Stimulated activated CD4-positive, alpha-beta T cell treated with anti-CD3 and anti-CD28 coated beads, Interleukin-15, amount 100 ng/mL, for 24 hours (primary cell): ENCODE measurements at regions not wholly inside any gene's neighbourhood (a gene's known extent, or its start where the extent isn't known, plus 50 kb on each side); places are given as distances from the start of the nearest gene placed in this dataset.
A peak's percentile ranks its signal among the peaks of the same experiment; 100 is the strongest.

Source experiments
- DNase-seq: peaks from one replicate; pipeline ENCODE4 v3.0.0-alpha.2; 2020

DNA sequence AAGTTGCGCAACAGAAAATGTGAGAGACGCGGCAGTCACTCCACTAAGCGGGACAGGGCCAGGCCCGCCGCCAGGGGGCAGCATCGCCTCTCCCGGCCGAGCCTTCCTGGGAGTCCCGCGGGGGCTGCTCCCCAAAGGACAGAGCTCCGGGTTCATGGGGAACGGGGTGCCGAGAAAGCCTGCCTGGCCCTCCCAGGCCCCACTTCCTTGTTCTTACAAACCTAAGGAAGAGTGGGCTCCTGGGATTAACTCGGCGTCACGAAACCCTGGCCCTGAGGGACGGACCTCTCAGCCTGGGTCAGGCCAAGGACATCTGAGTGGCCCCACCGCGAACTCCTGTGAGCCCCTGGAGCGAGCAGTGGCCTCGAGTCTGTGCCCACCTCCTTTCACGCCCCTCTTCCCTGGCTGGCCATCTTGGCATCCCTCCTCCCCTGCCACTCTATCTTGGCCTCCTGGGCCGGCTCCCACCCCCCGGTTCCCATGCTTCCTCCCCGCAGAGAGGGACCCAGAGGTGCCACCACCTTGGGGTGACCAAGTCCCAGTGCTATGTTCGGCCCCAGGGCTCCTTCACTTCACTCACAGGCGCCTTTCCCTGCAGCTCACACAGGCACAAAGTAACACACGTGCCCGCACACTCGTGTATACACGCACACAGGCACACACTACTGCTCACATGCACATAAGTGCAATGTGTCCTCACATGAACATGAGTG is 99.9 kb upstream of the FGF3 start:
- peak; percentile 82 for DNase-seq

DNA sequence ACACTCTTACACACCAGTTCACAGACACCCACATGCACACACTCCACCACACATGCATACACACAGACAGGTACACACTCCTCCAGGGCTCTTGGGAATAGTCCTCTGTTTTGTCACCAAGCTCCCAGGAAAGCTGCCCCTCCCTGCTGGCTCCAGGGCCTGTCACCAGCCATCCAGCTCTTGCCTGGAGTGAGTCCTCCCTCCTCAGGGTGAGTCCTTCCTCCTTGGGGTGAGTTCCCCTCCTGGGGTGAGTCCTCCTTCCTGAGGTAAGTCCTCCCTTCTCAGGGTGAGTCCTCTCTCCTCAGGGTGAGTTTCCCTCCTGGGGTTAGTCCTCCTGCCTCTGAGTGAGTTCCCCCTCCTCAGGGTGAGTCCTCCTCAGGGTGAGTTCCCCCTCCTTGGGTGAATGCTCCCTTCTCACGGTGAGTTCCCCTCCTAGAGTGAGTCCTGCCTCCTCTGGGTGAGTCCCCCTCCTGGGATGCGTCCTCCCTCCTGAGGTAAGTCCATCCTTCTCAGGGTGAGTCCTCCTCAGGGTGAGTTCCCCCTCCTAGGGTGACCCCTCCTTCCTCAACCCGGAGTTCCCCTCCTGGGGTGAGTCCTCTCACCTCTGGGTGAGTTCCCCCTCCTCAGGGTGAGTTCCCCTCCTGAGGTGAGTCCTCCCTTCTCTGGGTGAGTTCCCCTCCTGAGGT is 100.6 kb upstream of the FGF3 start:
- no peak for DNase-seq

DNA sequence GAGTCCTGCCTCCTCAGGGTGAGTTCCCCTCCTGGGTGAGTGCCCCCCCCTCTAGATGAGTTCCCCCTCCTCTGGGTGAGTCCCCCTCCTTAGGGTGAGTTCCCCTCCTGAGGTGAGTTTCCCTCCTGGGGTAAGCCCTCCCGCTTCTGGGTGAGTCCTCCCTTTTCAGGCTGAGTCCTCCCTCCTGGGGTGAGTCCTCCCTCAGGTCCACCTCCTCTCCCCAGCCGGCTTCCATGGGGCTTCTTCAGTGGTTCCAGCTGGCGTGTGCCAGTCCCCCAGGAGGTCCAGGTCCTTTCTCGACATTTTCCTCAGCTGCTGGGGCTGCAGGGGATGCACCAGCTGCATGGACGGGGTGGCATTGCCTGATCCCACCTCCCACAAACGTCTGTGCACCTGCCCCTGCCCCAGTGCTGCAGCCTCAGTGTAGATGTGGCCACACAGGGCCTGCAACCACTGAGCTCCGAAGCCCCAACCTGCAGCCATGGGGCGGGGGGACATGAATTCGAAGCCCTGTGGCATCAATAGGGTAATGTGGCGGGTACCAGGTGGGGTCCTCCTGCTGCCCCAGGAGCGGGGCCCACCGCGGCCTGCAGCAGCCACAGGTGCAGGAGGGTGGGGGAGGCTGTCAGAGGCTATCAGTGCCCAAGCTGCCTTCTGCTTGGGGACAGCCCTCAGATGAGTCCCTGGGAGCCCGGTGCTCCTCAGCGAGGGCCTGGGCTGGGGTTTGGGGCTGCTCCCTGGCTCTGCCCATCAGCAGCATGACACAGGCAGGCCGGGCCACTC is 101.3 kb upstream of the FGF3 start:
- DNase-seq: no peak

- no peak for DNase-seq
Observed at GRCh38 chr11:69921128-69922014, 102.2 kb upstream of the FGF3 start.

DNA sequence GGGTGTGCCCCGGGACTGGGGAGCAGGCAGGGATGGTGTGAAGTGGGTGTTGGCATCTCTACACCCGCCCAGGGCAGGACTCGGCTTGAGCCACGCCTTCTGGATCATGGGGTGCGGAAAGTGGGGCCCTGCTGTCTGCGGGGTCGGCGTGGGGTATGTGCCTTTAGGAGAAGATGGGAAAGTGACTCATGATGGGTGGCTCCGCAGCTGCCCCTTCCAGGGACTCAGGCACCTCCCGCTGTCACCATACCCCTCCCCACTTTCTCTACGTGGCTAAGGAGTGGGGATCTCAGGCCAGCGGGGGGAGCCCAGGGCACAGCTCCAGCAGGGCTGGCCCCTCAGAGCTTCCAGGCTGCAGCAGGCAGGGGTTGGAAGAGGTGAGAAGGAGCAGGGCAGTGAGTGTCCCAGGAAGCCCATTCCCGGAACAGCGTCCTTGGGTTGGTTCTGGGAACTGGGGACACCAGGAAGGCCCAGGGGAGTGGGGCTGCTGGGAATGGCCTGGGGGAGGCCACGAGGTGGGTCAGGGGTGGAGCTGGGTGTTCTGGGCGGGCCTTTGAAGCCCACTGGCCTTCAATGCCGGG is 102.9 kb upstream of the FGF3 start:
- no peak for DNase-seq

GRCh38 chr11:69922596-69923111 is 103.4 kb upstream of the FGF3 start:
- DNase-seq: no peak

DNA sequence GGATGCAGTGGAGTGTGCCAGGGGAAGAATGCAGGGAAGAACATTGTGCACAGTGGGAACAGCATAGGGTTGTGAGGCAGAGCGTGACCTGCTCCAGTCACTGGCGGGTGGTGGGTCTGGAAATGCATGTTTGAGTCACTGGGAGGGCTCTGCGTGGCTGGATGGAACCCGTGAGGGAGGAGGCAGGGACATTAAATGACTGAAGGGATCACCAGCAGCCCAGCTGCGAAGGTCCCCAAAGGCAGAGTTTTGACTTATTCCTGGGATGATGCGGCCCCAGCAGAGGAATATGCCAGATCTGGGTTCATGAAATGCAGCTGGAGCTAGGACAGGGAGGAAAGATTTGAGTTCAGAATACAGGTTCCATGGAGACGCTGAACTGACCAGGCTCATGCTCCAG is 104.0 kb upstream of the FGF3 start:
- no peak for DNase-seq

DNA sequence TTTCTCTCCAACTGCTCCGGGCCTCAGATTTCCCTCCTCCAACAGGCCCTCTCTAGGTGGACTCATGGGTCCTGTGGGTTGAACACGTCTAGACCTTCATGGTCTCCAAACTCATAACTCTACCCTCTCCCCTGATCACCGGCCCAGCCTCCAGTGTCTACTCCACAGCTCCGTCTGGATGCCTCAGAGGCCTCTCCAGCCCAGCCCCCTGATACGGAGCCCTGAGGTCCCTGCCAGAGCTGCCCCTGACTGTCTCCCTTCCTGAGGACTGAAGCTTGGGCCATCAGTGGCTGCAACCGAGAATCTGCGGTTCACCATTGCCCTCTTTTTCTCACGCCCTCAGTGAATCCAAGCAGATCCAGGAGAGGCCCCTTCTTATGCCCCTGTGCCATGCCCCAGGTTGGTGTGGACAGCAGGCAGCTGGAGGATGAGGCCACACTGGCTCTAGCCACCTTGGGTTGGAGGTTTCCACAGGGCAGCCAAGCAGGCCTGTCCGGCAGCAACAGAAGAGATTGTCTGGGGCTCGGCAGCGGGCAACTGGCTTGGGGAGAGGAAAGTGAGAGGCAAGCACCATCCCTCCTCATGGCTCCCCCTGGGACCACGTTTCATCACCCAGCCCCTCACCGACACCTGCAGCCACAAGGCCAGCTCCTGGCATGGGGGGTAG is 104.6 kb upstream of the FGF3 start:
- no peak for DNase-seq

DNA sequence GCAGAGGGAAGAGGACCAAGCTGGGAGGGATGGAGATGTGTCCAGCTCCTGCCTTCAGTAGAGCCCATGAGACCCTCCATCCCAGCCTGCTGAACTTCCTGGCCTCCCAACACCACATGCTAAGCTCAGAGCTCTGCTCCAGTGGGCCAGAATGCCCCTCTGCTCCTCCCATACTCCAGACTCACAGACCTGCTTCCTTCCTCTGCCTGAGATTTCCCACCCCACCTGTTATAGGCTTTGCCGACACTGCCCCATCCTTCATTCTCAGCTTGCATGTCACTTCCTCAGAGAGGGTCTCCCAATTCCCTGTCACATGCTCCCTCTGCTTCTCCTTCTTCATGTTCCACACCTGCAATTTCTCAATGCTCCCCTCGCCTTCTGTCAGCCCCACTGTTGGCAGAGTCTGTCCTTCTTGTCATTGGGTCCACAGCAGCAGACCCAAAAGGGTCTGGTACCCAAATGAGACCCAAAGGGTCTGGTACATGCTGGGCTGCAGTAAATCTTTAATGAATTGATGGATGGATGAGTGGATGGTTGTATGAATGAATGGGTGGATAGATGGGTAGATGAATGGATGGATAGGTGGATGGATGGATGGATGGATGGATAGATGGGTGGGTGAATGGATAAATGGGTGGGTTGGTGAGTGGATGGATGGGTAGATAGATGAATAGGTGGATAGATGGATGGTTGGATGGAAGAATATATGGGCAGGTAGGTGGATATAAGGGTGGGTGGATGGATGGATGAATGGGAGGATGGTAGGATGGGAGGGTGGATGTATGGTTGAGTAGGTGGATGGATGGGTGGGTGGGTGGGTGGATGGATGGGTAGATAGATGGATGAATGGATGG is 105.3 kb upstream of the FGF3 start:
- DNase-seq: no peak

DNA sequence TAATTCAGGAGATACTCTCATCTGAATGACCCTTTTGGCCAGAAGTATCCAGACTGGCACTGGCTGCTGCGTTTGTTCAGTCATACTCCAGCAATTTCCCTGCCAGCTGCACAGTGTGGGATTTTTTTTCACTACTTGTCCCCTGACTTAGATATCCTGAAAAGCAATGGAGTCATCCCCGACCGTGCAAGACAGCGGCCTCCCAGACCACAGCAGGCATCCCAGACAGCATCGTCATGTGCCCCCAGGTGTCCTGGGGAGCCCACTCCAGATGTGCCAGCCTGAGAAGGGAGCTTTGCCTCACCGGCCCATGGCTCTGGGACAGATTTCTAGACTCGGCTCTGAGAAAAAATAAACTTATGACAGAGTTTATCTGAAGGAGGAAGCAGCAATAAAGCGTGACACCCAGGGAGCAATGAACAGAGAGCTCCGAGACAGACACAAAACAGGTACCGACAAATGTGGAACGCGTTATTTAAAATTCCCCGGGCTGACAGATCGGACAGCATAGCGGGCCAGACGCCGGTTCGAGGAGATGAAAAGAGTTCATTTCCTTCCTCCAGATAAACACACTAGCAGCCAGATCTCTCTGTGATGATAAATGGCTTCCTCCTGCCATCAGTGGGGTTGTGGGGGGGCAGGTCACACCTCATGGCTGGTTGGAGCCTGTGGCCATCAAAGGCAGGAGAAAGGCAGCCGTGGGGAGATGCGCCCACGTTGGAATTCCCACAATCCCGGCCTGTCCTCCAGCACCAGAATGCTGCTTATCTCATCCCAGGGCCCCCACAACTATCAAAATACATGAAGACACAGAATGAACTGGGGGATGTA is 106.4 kb upstream of the FGF3 start:
- no peak for DNase-seq

DNA sequence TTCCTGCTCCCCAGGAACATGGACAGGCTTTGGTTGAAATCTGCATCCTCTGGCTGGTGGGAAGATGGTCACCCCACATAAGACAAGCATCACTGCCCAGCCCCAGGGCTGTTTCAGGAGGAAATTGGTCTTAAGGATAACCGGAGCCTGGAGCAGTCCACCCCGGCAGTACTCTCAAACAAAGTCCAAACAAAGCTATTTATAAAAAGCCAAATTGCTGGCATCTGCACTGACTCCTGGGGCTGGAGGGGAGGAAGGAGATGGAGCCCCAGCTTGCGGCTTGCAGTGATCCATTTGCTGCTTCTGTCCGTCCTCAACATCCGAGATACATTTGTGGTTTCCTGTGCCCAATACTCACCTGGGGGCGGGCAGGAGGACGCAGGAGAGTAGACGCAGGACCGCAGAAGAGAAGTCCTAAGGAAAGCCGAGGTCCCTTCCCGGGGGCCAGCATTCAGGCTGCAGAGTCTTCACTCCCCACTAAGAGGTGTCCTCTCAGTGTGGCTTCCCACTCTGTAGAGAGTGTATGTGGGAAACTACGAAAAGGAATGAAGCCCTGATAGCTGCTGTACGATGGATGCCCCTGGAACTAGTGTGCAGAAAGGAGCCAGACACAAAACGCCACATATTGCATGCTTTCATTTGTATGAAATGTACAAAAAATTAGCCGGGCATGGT is 107.3 kb upstream of the FGF3 start:
- DNase-seq: no peak

GRCh38 chr11:69928121-69928520 is 108.9 kb upstream of the FGF3 start:
- no peak for DNase-seq

DNA sequence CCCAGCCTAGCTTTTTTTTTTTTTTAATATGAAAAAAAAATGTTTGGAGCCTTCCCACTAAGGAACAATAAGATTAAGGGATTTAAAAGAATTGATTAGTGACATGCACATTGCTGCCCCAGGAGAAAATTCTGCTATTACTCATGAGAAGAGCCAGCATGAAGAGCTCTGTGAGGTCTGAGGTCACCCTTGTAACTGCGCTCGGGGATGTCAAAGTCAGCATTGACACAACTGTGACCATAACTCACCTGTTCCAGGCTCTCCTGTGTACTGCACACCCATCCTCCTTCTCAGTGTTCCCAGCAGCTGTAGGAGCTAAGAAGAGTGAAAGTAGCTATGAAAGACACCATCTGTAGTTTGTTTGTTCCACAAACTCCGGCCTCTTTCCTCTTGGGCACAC is 109.8 kb upstream of the FGF3 start:
- DNase-seq: no peak

GRCh38 chr11:69930081-69931059 is 111.2 kb upstream of the FGF3 start:
- DNase-seq: no peak

GRCh38 chr11:69931060-69931910 is 112.1 kb upstream of the FGF3 start:
- no peak for DNase-seq

- DNase-seq: no peak
Observed at GRCh38 chr11:69931994-69932910, 113.0 kb upstream of the FGF3 start.
